GM23338 (cell line): ENCODE measurements at regions not wholly inside any gene's neighbourhood (a gene's known extent, or its start where the extent isn't known, plus 50 kb on each side); places are given as distances from the start of the nearest gene placed in this dataset.

Source experiments
- ATAC-seq: fragments of 200-7000 bp; cut with Tn5 transposase; 3 replicates; pipeline ENCODE4 v1.9.1; 2020
- DNase-seq: peaks from one replicate; pipeline ENCODE4 v3.0.0-alpha.2; 2015; ENCODE audit warnings: low spot score
- H2AFZ ChIP-seq: fragments of 200-600 bp; sonication (generic); 2 replicates; pipeline ENCODE4 v1.8.0; 2016; ENCODE audit warnings: antibody characterized with exemption, mild to moderate bottlenecking, moderate library complexity
- H3F3A ChIP-seq: fragments of 200-600 bp; sonication (generic); replicated peaks from 2 replicates; pipeline ENCODE4 v1.8.0; 2017; ENCODE audit warnings: antibody characterized with exemption, mixed run types, low read depth
- H3K27ac ChIP-seq: fragments of 200-600 bp; sonication (generic); 2 replicates; pipeline ENCODE4 v1.6.1; 2016; ENCODE audit warnings: low read depth
- H3K27me3 ChIP-seq: fragments of 200-600 bp; sonication (generic); 2 replicates; pipeline ENCODE4 v1.8.0; 2016; ENCODE audit warnings: mild to moderate bottlenecking, mixed run types, moderate library complexity; ENCODE audit not compliant: insufficient read depth
- H3K36me3 ChIP-seq: fragments of 200-600 bp; sonication (generic); 2 replicates; pipeline ENCODE4 v1.8.0; 2016; ENCODE audit warnings: mild to moderate bottlenecking; ENCODE audit not compliant: insufficient read depth
- H3K4me1 ChIP-seq: fragments of 200-600 bp; sonication (generic); 2 replicates; pipeline ENCODE4 v1.8.0; 2016; ENCODE audit warnings: mild to moderate bottlenecking, moderate library complexity; ENCODE audit not compliant: insufficient read depth
- H3K4me2 ChIP-seq: fragments of 200-600 bp; sonication (generic); 2 replicates; pipeline ENCODE4 v1.7.1; 2017; ENCODE audit warnings: mixed run types
- H3K4me3 ChIP-seq: fragments of 200-600 bp; sonication (generic); 2 replicates; pipeline ENCODE4 v1.6.1; 2016; ENCODE audit warnings: mixed run types
- H3K79me2 ChIP-seq: fragments of 200-600 bp; sonication (generic); replicated peaks from 2 replicates; pipeline ENCODE4 v1.8.0; 2017; ENCODE audit warnings: mild to moderate bottlenecking; ENCODE audit not compliant: insufficient read depth
- H3K9me2 ChIP-seq: fragments of 200-600 bp; sonication (generic); 2 replicates; pipeline ENCODE4 v1.8.0; 2017; ENCODE audit not compliant: insufficient read depth
- H4K20me1 ChIP-seq: fragments of 200-600 bp; sonication (generic); replicated peaks from 2 replicates; pipeline ENCODE4 v1.8.0; 2017; ENCODE audit warnings: mild to moderate bottlenecking; ENCODE audit not compliant: insufficient read depth
- H3K27ac Mint-ChIP-seq: 2 replicates; pipeline ENCODE4 v1.8.0; 2020; ENCODE audit warnings: inconsistent platforms, mild to moderate bottlenecking, moderate library complexity, mixed read lengths
- H3K27me3 Mint-ChIP-seq: 3 replicates; pipeline ENCODE4 v1.8.0; 2022; ENCODE audit warnings: low read depth, mild to moderate bottlenecking, moderate library complexity, mixed read lengths, inconsistent platforms; ENCODE audit not compliant: insufficient read depth, poor library complexity
- H3K36me3 Mint-ChIP-seq: 3 replicates; pipeline ENCODE4 v1.8.0; 2021; ENCODE audit warnings: low read depth, mild to moderate bottlenecking, inconsistent platforms, moderate library complexity, mixed read lengths
- H3K4me1 Mint-ChIP-seq: 3 replicates; pipeline ENCODE4 v1.8.0; 2020; ENCODE audit warnings: mild to moderate bottlenecking, inconsistent platforms, mixed read lengths
- H3K4me3 Mint-ChIP-seq: 3 replicates; pipeline ENCODE4 v1.8.0; 2021; ENCODE audit warnings: moderate library complexity, mild to moderate bottlenecking, inconsistent platforms, mixed read lengths
- H3K9me3 Mint-ChIP-seq: 3 replicates; pipeline ENCODE4 v1.8.0; 2020; ENCODE audit warnings: moderate library complexity, mild to moderate bottlenecking, inconsistent platforms, mixed read lengths
- CREB1 ChIP-seq: fragments of 250-450 bp; sonication (Bioruptor Pico); IDR thresholded peaks from 2 replicates; pipeline ENCODE4 v1.5.0; 2020; ENCODE audit warnings: low read depth, mild to moderate bottlenecking, moderate library complexity
- ETS1 ChIP-seq: IDR thresholded peaks from 2 replicates; pipeline ENCODE4 v1.6.1; 2016; ENCODE audit warnings: antibody characterized with exemption
- EZH2 ChIP-seq: fragments of 200-600 bp; sonication (generic); IDR thresholded peaks from one replicate; pipeline ENCODE4 v1.8.0; 2017; ENCODE audit warnings: antibody characterized with exemption, mild to moderate bottlenecking, low read depth; ENCODE audit not compliant: unreplicated experiment
- EZH2phosphoT487 ChIP-seq: fragments of 200-600 bp; sonication (generic); IDR thresholded peaks from one replicate; pipeline ENCODE4 v1.8.1; 2018; ENCODE audit warnings: antibody characterized with exemption; ENCODE audit not compliant: unreplicated experiment
- JUNB ChIP-seq: IDR thresholded peaks from one replicate; pipeline ENCODE4 v1.6.1; 2016; ENCODE audit warnings: antibody characterized with exemption; ENCODE audit not compliant: unreplicated experiment
- NANOG ChIP-seq: IDR thresholded peaks from 2 replicates; pipeline ENCODE4 v1.6.1; 2016; ENCODE audit warnings: antibody characterized with exemption, borderline replicate concordance
- POLR2AphosphoS5 ChIP-seq: IDR thresholded peaks from 2 replicates; pipeline ENCODE4 v1.6.1; 2016; ENCODE audit warnings: antibody characterized with exemption, low read depth
- STAT1 ChIP-seq: IDR thresholded peaks from one replicate; pipeline ENCODE4 v1.6.1; 2016; ENCODE audit warnings: antibody characterized with exemption; ENCODE audit not compliant: unreplicated experiment
- ZNF114 ChIP-seq: fragments of 250-450 bp; sonication (Bioruptor Pico); IDR thresholded peaks from 2 replicates; pipeline ENCODE4 v1.5.0; 2020; ENCODE audit warnings: mild to moderate bottlenecking, moderate library complexity
- ZNF331 ChIP-seq: fragments of 250-450 bp; sonication (Bioruptor Pico); IDR thresholded peaks from 2 replicates; pipeline ENCODE4 v1.5.0; 2020; ENCODE audit warnings: low read depth, mild to moderate bottlenecking, moderate library complexity
- ZNF462 ChIP-seq: fragments of 250-450 bp; sonication (Bioruptor Pico); IDR thresholded peaks from 2 replicates; pipeline ENCODE4 v1.5.0; 2020; ENCODE audit warnings: mild to moderate bottlenecking, moderate library complexity
- TF ChIP-seq, protein P1 (sequence below): IDR thresholded peaks from one replicate; pipeline ENCODE4 v1.6.1; 2018; ENCODE audit warnings: antibody characterized with exemption; ENCODE audit not compliant: unreplicated experiment
- TF ChIP-seq, protein P2 (sequence below), 2 experiments: fragments of 200-600 bp in 1 of 2; sonication (generic) in 1 of 2; conservative IDR thresholded peaks; 2 replicates each; pipeline versions ENCODE4 v1.5.1 to v1.6.1; 2016 to 2017; ENCODE audit warnings: antibody characterized with exemption in 2 of 2, low read depth in 2 of 2, mild to moderate bottlenecking in 2 of 2, moderate library complexity in 1 of 2

DNA sequence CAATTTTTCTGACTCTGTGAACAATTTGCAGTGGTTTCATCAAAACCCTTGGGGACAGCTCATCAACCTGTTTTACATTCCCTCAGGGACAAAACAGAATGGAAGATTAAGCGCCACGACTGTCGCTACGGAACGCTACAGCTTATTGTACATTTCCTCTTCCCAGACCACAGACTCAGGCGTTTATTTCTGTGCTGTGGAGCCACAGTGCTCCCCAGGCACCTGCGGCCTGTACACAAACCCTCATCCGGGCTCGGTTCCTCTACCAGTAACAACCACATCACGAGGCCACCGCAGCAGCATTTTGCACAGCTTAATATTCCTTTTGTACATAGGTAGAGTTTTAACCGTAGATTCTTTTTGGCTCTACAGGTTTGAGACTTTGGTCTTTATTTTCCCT is 397.4 kb upstream of the OR4E1 start:
- H3K4me3 ChIP-seq = no peak overlapping the region; the same call in 1 of the 2 replicates
- Mint-ChIP-seq H3K27me3 (no peaks in the 10 kb centered on the region), H3K4me3 (no peak overlapping the region), H3K36me3 (no peaks in the 10 kb centered on the region), H3K4me1 (peaks cover 11% of the 10 kb centered on the region; the same call in 2 of the 3 replicates), H3K27ac (no peak overlapping the region; the same call in 1 of the 2 replicates), H3K9me3 (no peaks in the 10 kb centered on the region)
- no peaks in the 10 kb centered on the region for H4K20me1 ChIP-seq
- DNase-seq (no peak), ATAC-seq (peak; percentile 22; the same call in 2 of the 3 replicates)
- peak overlapping the region; percentile 19 for H2AFZ ChIP-seq
- H3K9me2 ChIP-seq = no peaks in the 10 kb centered on the region
- peak overlapping the region; percentile 56 for H3K4me2 ChIP-seq
- 0 out of 2 replicates have a peak, but pooled peaks cover 4% of the 10 kb centered on the region for H3K4me1 ChIP-seq
- TF ChIP-seq CREB1 (CRISPR knock-in tag) = no peak
- TF ChIP-seq STAT1 = no peak
- no peak for TF ChIP-seq JUNB
- TF ChIP-seq EZH2 = no peak
- TF ChIP-seq ETS1 = no peak
- TF ChIP-seq, protein P1, sequence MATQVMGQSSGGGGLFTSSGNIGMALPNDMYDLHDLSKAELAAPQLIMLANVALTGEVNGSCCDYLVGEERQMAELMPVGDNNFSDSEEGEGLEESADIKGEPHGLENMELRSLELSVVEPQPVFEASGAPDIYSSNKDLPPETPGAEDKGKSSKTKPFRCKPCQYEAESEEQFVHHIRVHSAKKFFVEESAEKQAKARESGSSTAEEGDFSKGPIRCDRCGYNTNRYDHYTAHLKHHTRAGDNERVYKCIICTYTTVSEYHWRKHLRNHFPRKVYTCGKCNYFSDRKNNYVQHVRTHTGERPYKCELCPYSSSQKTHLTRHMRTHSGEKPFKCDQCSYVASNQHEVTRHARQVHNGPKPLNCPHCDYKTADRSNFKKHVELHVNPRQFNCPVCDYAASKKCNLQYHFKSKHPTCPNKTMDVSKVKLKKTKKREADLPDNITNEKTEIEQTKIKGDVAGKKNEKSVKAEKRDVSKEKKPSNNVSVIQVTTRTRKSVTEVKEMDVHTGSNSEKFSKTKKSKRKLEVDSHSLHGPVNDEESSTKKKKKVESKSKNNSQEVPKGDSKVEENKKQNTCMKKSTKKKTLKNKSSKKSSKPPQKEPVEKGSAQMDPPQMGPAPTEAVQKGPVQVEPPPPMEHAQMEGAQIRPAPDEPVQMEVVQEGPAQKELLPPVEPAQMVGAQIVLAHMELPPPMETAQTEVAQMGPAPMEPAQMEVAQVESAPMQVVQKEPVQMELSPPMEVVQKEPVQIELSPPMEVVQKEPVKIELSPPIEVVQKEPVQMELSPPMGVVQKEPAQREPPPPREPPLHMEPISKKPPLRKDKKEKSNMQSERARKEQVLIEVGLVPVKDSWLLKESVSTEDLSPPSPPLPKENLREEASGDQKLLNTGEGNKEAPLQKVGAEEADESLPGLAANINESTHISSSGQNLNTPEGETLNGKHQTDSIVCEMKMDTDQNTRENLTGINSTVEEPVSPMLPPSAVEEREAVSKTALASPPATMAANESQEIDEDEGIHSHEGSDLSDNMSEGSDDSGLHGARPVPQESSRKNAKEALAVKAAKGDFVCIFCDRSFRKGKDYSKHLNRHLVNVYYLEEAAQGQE = no peak
- no peak for TF ChIP-seq ZNF331
- TF ChIP-seq ZNF114 = no peak
- no peak for TF ChIP-seq EZH2phosphoT487
- no peak for TF ChIP-seq ZNF462 (CRISPR knock-in tag)
- TF ChIP-seq NANOG = no peak
- TF ChIP-seq, protein P2, sequence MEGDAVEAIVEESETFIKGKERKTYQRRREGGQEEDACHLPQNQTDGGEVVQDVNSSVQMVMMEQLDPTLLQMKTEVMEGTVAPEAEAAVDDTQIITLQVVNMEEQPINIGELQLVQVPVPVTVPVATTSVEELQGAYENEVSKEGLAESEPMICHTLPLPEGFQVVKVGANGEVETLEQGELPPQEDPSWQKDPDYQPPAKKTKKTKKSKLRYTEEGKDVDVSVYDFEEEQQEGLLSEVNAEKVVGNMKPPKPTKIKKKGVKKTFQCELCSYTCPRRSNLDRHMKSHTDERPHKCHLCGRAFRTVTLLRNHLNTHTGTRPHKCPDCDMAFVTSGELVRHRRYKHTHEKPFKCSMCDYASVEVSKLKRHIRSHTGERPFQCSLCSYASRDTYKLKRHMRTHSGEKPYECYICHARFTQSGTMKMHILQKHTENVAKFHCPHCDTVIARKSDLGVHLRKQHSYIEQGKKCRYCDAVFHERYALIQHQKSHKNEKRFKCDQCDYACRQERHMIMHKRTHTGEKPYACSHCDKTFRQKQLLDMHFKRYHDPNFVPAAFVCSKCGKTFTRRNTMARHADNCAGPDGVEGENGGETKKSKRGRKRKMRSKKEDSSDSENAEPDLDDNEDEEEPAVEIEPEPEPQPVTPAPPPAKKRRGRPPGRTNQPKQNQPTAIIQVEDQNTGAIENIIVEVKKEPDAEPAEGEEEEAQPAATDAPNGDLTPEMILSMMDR (conservative IDR thresholded peaks at IDR 0.05; ENCODE audit: low read depth in 2 of 2) = no peak
- TF ChIP-seq POLR2AphosphoS5 = no peak
- no peak overlapping the region for H3K27ac ChIP-seq
- no peaks in the 10 kb centered on the region for H3K79me2 ChIP-seq
- H3K36me3 ChIP-seq = no peaks in the 10 kb centered on the region
- no peaks in the 10 kb centered on the region for H3K27me3 ChIP-seq
- no peaks in the 10 kb centered on the region for H3F3A ChIP-seq
